Sigmoid colon (tissue), 6 donors: ENCODE measurements at regions not wholly inside any gene's neighbourhood (a gene's known extent, or its start where the extent isn't known, plus 50 kb on each side); places are given as distances from the start of the nearest gene placed in this dataset.

Source experiments
- DNase-seq: peaks from one replicate; pipeline ENCODE4 v3.0.0-alpha.2; 2019
- H3K27ac ChIP-seq, 4 donors: fragments of 200-600 bp; sonication (generic); one replicate each; pipeline ENCODE4 v1.5.1; 2016 to 2019; ENCODE audit warnings: mild to moderate bottlenecking in 1 of 4
- H3K27me3 ChIP-seq, 3 donors: fragments of 200-600 bp; sonication (generic); one replicate each; pipeline ENCODE4 v1.5.1; 2019; ENCODE audit warnings: mild to moderate bottlenecking in 1 of 3
- H3K36me3 ChIP-seq, 4 donors: fragments of 200-600 bp; sonication (generic); one replicate each; pipeline ENCODE4 v1.5.1; 2016 to 2019
- H3K4me1 ChIP-seq, 4 donors: fragments of 200-600 bp; sonication (generic); one replicate each; pipeline ENCODE4 v1.5.1; 2017 to 2019
- H3K4me3 ChIP-seq, 4 donors: fragments of 200-600 bp; sonication (generic); one replicate each; pipeline ENCODE4 v1.5.1; 2017 to 2019; ENCODE audit warnings: mild to moderate bottlenecking in 2 of 4, moderate library complexity in 1 of 4
- H3K9me3 ChIP-seq, 4 donors: fragments of 200-600 bp in 3 of 4; sonication (generic) in 3 of 4; one replicate each; pipeline versions ENCODE4 v1.5.1 to v1.6.1; 2013 to 2019
- CTCF ChIP-seq, 4 experiments: fragments of 450-650 bp in 3 of 4; fragments of 200-600 bp in 1 of 4; IDR thresholded peaks; one replicate each; pipeline ENCODE4 v1.5.1; 2016 to 2019; ENCODE audit warnings: antibody characterized with exemption in 4 of 4, mild to moderate bottlenecking in 3 of 4, moderate library complexity in 2 of 4
- EP300 ChIP-seq, 4 donors: sonication (generic); formaldehyde crosslinking; IDR thresholded peaks; one replicate each; pipeline ENCODE4 v1.6.1; 2017; ENCODE audit warnings: antibody characterized with exemption in 4 of 4
- POLR2A ChIP-seq, 2 donors: fragments of 450-650 bp; IDR thresholded peaks; one replicate each; pipeline ENCODE4 v1.6.1; 2016; ENCODE audit warnings: antibody characterized with exemption in 2 of 2, mild to moderate bottlenecking in 2 of 2, moderate library complexity in 2 of 2
- POLR2AphosphoS5 ChIP-seq, 4 donors: sonication (generic); formaldehyde crosslinking; IDR thresholded peaks; one replicate each; pipeline ENCODE4 v1.6.1; 2017; ENCODE audit warnings: antibody characterized with exemption in 4 of 4
- whole genome bisulfite sequencing, 2 donors: extraction: QIAGEN DNeasy Blood & Tissue Kit; methylation state at CpG; one replicate each; pipeline ENCODE4 v1.1.7; 2013; 5-methylcytosine and 5-hydroxymethylcytosine counted together
- intact Hi-C: fragments of 100-400 bp; cut with DNase I; formaldehyde crosslinking; loops from one replicate; pipeline ENCODE4 v1.15.1; 2023
- donor health status: healthy with polysubstance abuse.
- donor health status: healthy.

GRCh38 chr1:9473032-9473807, 66.0 kb upstream of the SLC25A33 start:
- 17 to 51% methylated on average over 14 of the region's 14 CpGs for WGBS, 2 donors
- intact Hi-C loops: no loop called here
- no peaks in the 10 kb centered on the region for H3K27me3 ChIP-seq
- peak overlapping the region; percentile 10 to 65 (median 42) for H3K27ac ChIP-seq
- no peaks in the 10 kb centered on the region for H3K9me3 ChIP-seq
- TF ChIP-seq CTCF (IDR thresholded peaks at IDR 0.05) (no peak), POLR2AphosphoS5 (IDR thresholded peaks at IDR 0.05) (peak in 2 of 4 donors; percentile 13 to 58)
- H3K4me3 ChIP-seq: no peak overlapping the region
- no peaks in the 10 kb centered on the region for H3K36me3 ChIP-seq
- no peaks in the 10 kb centered on the region for H3K4me1 ChIP-seq
- peak; percentile 90 for DNase-seq

- DNase-seq: no peak
Measured at GRCh38 chr1:9475061-9475627, 64.1 kb upstream of the SLC25A33 start.

GRCh38 chr1:9476790-9477463, 62.3 kb upstream of the SLC25A33 start:
- TF ChIP-seq EP300 (IDR thresholded peaks at IDR 0.05) (no peak), CTCF (IDR thresholded peaks at IDR 0.05) (no peak), POLR2AphosphoS5 (IDR thresholded peaks at IDR 0.05) (no peak), POLR2A (IDR thresholded peaks at IDR 0.05) (no peak)
- no peaks in the 10 kb centered on the region for H3K4me1 ChIP-seq
- no peaks in the 10 kb centered on the region for H3K9me3 ChIP-seq
- no peaks in the 10 kb centered on the region for H3K36me3 ChIP-seq
- 78 to 81% methylated on average over 4 of the region's 4 CpGs for WGBS, 2 donors
- no peak for DNase-seq
- no peak overlapping the region for H3K27ac ChIP-seq
- intact Hi-C loops: no loop called here
- no peak overlapping the region for H3K4me3 ChIP-seq
- H3K27me3 ChIP-seq: no peaks in the 10 kb centered on the region

More at GRCh38 chr1:9475061-9475627, 64.1 kb upstream of the SLC25A33 start:
- Histone ChIP-seq H3K4me3 (no peak overlapping the region), H3K4me1 (no peaks in the 10 kb centered on the region), H3K27ac (no peak overlapping the region), H3K36me3 (no peaks in the 10 kb centered on the region), H3K9me3 (no peaks in the 10 kb centered on the region), H3K27me3 (no peaks in the 10 kb centered on the region)
- no peak for TF ChIP-seq EP300 (IDR thresholded peaks at IDR 0.05)
- TF ChIP-seq CTCF (IDR thresholded peaks at IDR 0.05): no peak
- no peak for TF ChIP-seq POLR2AphosphoS5 (IDR thresholded peaks at IDR 0.05)
- no peak for TF ChIP-seq POLR2A (IDR thresholded peaks at IDR 0.05)
- WGBS, 2 donors: 86 to 89% methylated on average over 15 of the region's 15 CpGs
- intact Hi-C loops: no loop called here

GRCh38 chr1:9477535-9477934, 61.7 kb upstream of the SLC25A33 start:
- TF ChIP-seq CTCF (IDR thresholded peaks at IDR 0.05) (no peak), POLR2A (IDR thresholded peaks at IDR 0.05) (no peak), EP300 (IDR thresholded peaks at IDR 0.05) (no peak), POLR2AphosphoS5 (IDR thresholded peaks at IDR 0.05) (no peak)
- DNase-seq: no peak
- no peaks in the 10 kb centered on the region for H3K9me3 ChIP-seq
- H3K4me1 ChIP-seq: no peaks in the 10 kb centered on the region
- 93% methylated on average over 4 of the region's 4 CpGs for WGBS, 2 donors
- no peaks in the 10 kb centered on the region for H3K27me3 ChIP-seq
- no peak overlapping the region for H3K27ac ChIP-seq
- no peaks in the 10 kb centered on the region for H3K36me3 ChIP-seq
- H3K4me3 ChIP-seq: no peak overlapping the region
- intact Hi-C loops: no loop called here
